Dendritic cell treated with granulocyte-macrophage colony-stimulating factor and Interleukin-4, amounts not matched to agents 40 ng/mL and 50 ng/mL, for 4 days (primary cell): ENCODE measurements at regions not wholly inside any gene's neighbourhood (a gene's known extent, or its start where the extent isn't known, plus 50 kb on each side); places are given as distances from the start of the nearest gene placed in this dataset.

Source experiments
- H3K27ac Mint-ChIP-seq: one replicate; pipeline ENCODE4 v1.8.0; 2022; ENCODE audit warnings: mild to moderate bottlenecking, mixed read lengths
- H3K27me3 Mint-ChIP-seq: one replicate; pipeline ENCODE4 v1.8.0; 2022; ENCODE audit warnings: mild to moderate bottlenecking, mixed read lengths
- H3K36me3 Mint-ChIP-seq: one replicate; pipeline ENCODE4 v1.8.0; 2022; ENCODE audit warnings: low read depth, mixed read lengths
- H3K4me1 Mint-ChIP-seq: one replicate; pipeline ENCODE4 v1.8.0; 2022; ENCODE audit warnings: low read depth, mixed read lengths
- H3K4me3 Mint-ChIP-seq: one replicate; pipeline ENCODE4 v1.8.0; 2022; ENCODE audit warnings: mild to moderate bottlenecking, moderate library complexity, mixed read lengths
- H3K9me3 Mint-ChIP-seq: one replicate; pipeline ENCODE4 v1.8.0; 2022; ENCODE audit warnings: mixed read lengths
- intact Hi-C: fragments of 100-400 bp; cut with micrococcal nuclease; formaldehyde crosslinking; loops from one replicate; pipeline ENCODE4 v1.15.0; 2022

- no peaks in the 10 kb centered on the region for H3K27me3 Mint-ChIP-seq
- H3K27ac Mint-ChIP-seq, result no peak overlapping the region
- intact Hi-C loops, result no loop called here
- no peak overlapping the region for H3K4me3 Mint-ChIP-seq
- peaks cover 19% of the 10 kb centered on the region for H3K9me3 Mint-ChIP-seq
- no peaks in the 10 kb centered on the region for H3K4me1 Mint-ChIP-seq
- H3K36me3 Mint-ChIP-seq, result no peaks in the 10 kb centered on the region
Measured at GRCh38 chr20:55701467-55701866, 303.9 kb downstream of the CBLN4 start.

GRCh38 chr20:55696520-55696919, 308.8 kb downstream of the CBLN4 start:
- Mint-ChIP-seq H3K27me3 (no peaks in the 10 kb centered on the region), H3K9me3 (peaks cover 9% of the 10 kb centered on the region), H3K36me3 (no peaks in the 10 kb centered on the region), H3K4me3 (no peak overlapping the region), H3K27ac (no peak overlapping the region), H3K4me1 (no peaks in the 10 kb centered on the region)
- intact Hi-C loops, result no loop called here

- intact Hi-C loops, result no loop called here
Measured at GRCh38 chr20:55693641-55694040, 311.7 kb downstream of the CBLN4 start.

GRCh38 chr20:55685841-55686240, 319.5 kb downstream of the CBLN4 start:
- Mint-ChIP-seq H3K27me3 (no peaks in the 10 kb centered on the region), H3K4me3 (no peak overlapping the region), H3K36me3 (no peaks in the 10 kb centered on the region), H3K4me1 (no peaks in the 10 kb centered on the region), H3K9me3 (no peaks in the 10 kb centered on the region), H3K27ac (no peak overlapping the region)
- intact Hi-C loops, result no loop called here

More at GRCh38 chr20:55693641-55694040, 311.7 kb downstream of the CBLN4 start:
- Mint-ChIP-seq H3K27ac (no peak overlapping the region), H3K9me3 (no peaks in the 10 kb centered on the region), H3K4me3 (no peak overlapping the region), H3K27me3 (no peaks in the 10 kb centered on the region), H3K36me3 (no peaks in the 10 kb centered on the region), H3K4me1 (no peaks in the 10 kb centered on the region)

GRCh38 chr20:55685425-55685824, 319.9 kb downstream of the CBLN4 start:
- Mint-ChIP-seq H3K27ac (no peak overlapping the region), H3K4me1 (no peaks in the 10 kb centered on the region)

GRCh38 chr20:55684578-55684977, 320.7 kb downstream of the CBLN4 start:
- Mint-ChIP-seq H3K9me3 (no peaks in the 10 kb centered on the region), H3K36me3 (no peaks in the 10 kb centered on the region), H3K4me1 (no peaks in the 10 kb centered on the region), H3K27ac (no peak overlapping the region), H3K27me3 (no peaks in the 10 kb centered on the region), H3K4me3 (no peak overlapping the region)
- intact Hi-C loops, result no loop called here

More at GRCh38 chr20:55685425-55685824, 319.9 kb downstream of the CBLN4 start:
- Mint-ChIP-seq H3K27me3 (no peaks in the 10 kb centered on the region), H3K36me3 (no peaks in the 10 kb centered on the region), H3K4me3 (no peak overlapping the region), H3K9me3 (no peaks in the 10 kb centered on the region)
- intact Hi-C loops, result no loop called here

- H3K9me3 Mint-ChIP-seq, result peaks cover 9% of the 10 kb centered on the region
- intact Hi-C loops, result no loop called here
- no peaks in the 10 kb centered on the region for H3K27me3 Mint-ChIP-seq
- H3K4me1 Mint-ChIP-seq, result no peaks in the 10 kb centered on the region
- no peaks in the 10 kb centered on the region for H3K36me3 Mint-ChIP-seq
- H3K27ac Mint-ChIP-seq, result no peak overlapping the region
- no peak overlapping the region for H3K4me3 Mint-ChIP-seq
Measured at GRCh38 chr20:55678970-55679667, 326.2 kb downstream of the CBLN4 start.

GRCh38 chr20:55678126-55678525, 327.2 kb downstream of the CBLN4 start:
- Mint-ChIP-seq H3K27ac (no peak overlapping the region), H3K36me3 (no peaks in the 10 kb centered on the region), H3K4me1 (no peaks in the 10 kb centered on the region), H3K27me3 (no peaks in the 10 kb centered on the region), H3K9me3 (peaks cover 9% of the 10 kb centered on the region), H3K4me3 (no peak overlapping the region)
- intact Hi-C loops, result no loop called here

- no peaks in the 10 kb centered on the region for H3K4me1 Mint-ChIP-seq
- no peak overlapping the region for H3K27ac Mint-ChIP-seq
- no peaks in the 10 kb centered on the region for H3K36me3 Mint-ChIP-seq
- intact Hi-C loops, result no loop called here
- H3K9me3 Mint-ChIP-seq, result peaks cover 9% of the 10 kb centered on the region
- no peak overlapping the region for H3K4me3 Mint-ChIP-seq
- H3K27me3 Mint-ChIP-seq, result no peaks in the 10 kb centered on the region
Measured at GRCh38 chr20:55677011-55677410, 328.3 kb downstream of the CBLN4 start.

GRCh38 chr20:55676097-55676496, 329.2 kb downstream of the CBLN4 start:
- no peaks in the 10 kb centered on the region for H3K4me1 Mint-ChIP-seq
- no peaks in the 10 kb centered on the region for H3K27me3 Mint-ChIP-seq
- H3K27ac Mint-ChIP-seq, result no peak overlapping the region
- intact Hi-C loops, result no loop called here
- no peaks in the 10 kb centered on the region for H3K36me3 Mint-ChIP-seq
- no peak overlapping the region for H3K4me3 Mint-ChIP-seq
- peaks cover 9% of the 10 kb centered on the region for H3K9me3 Mint-ChIP-seq

- H3K9me3 Mint-ChIP-seq, result no peaks in the 10 kb centered on the region
- H3K27me3 Mint-ChIP-seq, result no peaks in the 10 kb centered on the region
- no peaks in the 10 kb centered on the region for H3K4me1 Mint-ChIP-seq
- H3K4me3 Mint-ChIP-seq, result no peak overlapping the region
- no peak overlapping the region for H3K27ac Mint-ChIP-seq
- H3K36me3 Mint-ChIP-seq, result no peaks in the 10 kb centered on the region
- intact Hi-C loops, result no loop called here
Measured at GRCh38 chr20:55668631-55669030, 336.7 kb downstream of the CBLN4 start.

GRCh38 chr20:55667955-55668354, 337.4 kb downstream of the CBLN4 start:
- no peaks in the 10 kb centered on the region for H3K9me3 Mint-ChIP-seq
- H3K27me3 Mint-ChIP-seq, result no peaks in the 10 kb centered on the region
- no peak overlapping the region for H3K27ac Mint-ChIP-seq
- H3K4me1 Mint-ChIP-seq, result no peaks in the 10 kb centered on the region
- intact Hi-C loops, result no loop called here
- H3K36me3 Mint-ChIP-seq, result no peaks in the 10 kb centered on the region
- no peak overlapping the region for H3K4me3 Mint-ChIP-seq

- no peaks in the 10 kb centered on the region for H3K9me3 Mint-ChIP-seq
- H3K4me1 Mint-ChIP-seq, result no peaks in the 10 kb centered on the region
- intact Hi-C loops, result no loop called here
- H3K27me3 Mint-ChIP-seq, result no peaks in the 10 kb centered on the region
- H3K27ac Mint-ChIP-seq, result no peak overlapping the region
- no peaks in the 10 kb centered on the region for H3K36me3 Mint-ChIP-seq
- no peak overlapping the region for H3K4me3 Mint-ChIP-seq
Measured at GRCh38 chr20:55667024-55667423, 338.3 kb downstream of the CBLN4 start.

GRCh38 chr20:55656231-55656775, 349.0 kb downstream of the CBLN4 start:
- Mint-ChIP-seq H3K36me3 (no peaks in the 10 kb centered on the region), H3K27ac (no peak overlapping the region), H3K27me3 (no peaks in the 10 kb centered on the region), H3K4me3 (no peak overlapping the region), H3K9me3 (no peaks in the 10 kb centered on the region), H3K4me1 (no peaks in the 10 kb centered on the region)
- intact Hi-C loops, result no loop called here
